ENCODE measurements at regions not wholly inside any gene's neighbourhood (a gene's known extent, or its start where the extent isn't known, plus 50 kb on each side); places are given as distances from the start of the nearest gene placed in this dataset.
A peak's percentile ranks its signal among the peaks of the same experiment; 100 is the strongest.

- no peak overlapping the region for H3K27ac Mint-ChIP-seq
- no peaks in the 10 kb centered on the region for H3K9me3 Mint-ChIP-seq
- H2AFZ ChIP-seq = peak overlapping the region; percentile 25; the same call in 1 of the 2 replicates
Observed at GRCh38 chr3:106197532-106198194, 328.9 kb upstream of the CBLB start.

More at GRCh38 chr3:106197532-106198194, 328.9 kb upstream of the CBLB start:
- no peak overlapping the region for H3K27ac ChIP-seq (ENCODE audit: low read depth)
- H3K79me2 ChIP-seq (replicated peaks; ENCODE audit: insufficient read depth) = no peaks in the 10 kb centered on the region
- H3K9me2 ChIP-seq (ENCODE audit: insufficient read depth) = no peaks in the 10 kb centered on the region
- H4K20me1 ChIP-seq (replicated peaks; ENCODE audit: insufficient read depth) = no peaks in the 10 kb centered on the region
- H3K27me3 Mint-ChIP-seq (ENCODE audit: insufficient read depth, low read depth, poor library complexity) = no peaks in the 10 kb centered on the region
- H3F3A ChIP-seq (replicated peaks; ENCODE audit: low read depth) = no peaks in the 10 kb centered on the region
- no peaks in the 10 kb centered on the region for H3K4me1 ChIP-seq (ENCODE audit: insufficient read depth)
- no peak overlapping the region for H3K4me3 ChIP-seq
- H3K36me3 Mint-ChIP-seq (ENCODE audit: low read depth) = no peaks in the 10 kb centered on the region
- ATAC-seq (no peak), DNase-seq (ENCODE audit: low spot score) (no peak)
- no peaks in the 10 kb centered on the region for H3K4me1 Mint-ChIP-seq
- TF ChIP-seq NANOG (IDR thresholded peaks at IDR 0.05; ENCODE audit: borderline replicate concordance) (no peak), CTCF (conservative IDR thresholded peaks at IDR 0.05; ENCODE audit: low read depth in 2 of 2) (no peak), EZH2 (IDR thresholded peaks at IDR 0.05; ENCODE audit: low read depth, unreplicated experiment) (no peak), POLR2AphosphoS5 (IDR thresholded peaks at IDR 0.05; ENCODE audit: low read depth) (no peak), ZNF331 (CRISPR knock-in tag; IDR thresholded peaks at IDR 0.05; ENCODE audit: low read depth) (no peak), ZNF114 (CRISPR knock-in tag; IDR thresholded peaks at IDR 0.05) (no peak), EZH2phosphoT487 (IDR thresholded peaks at IDR 0.05; ENCODE audit: unreplicated experiment) (no peak), CREB1 (CRISPR knock-in tag; IDR thresholded peaks at IDR 0.05; ENCODE audit: low read depth) (no peak), STAT1 (IDR thresholded peaks at IDR 0.05; ENCODE audit: unreplicated experiment) (no peak), REST (IDR thresholded peaks at IDR 0.05; ENCODE audit: unreplicated experiment) (no peak), JUNB (IDR thresholded peaks at IDR 0.05; ENCODE audit: unreplicated experiment) (no peak)
- TF ChIP-seq, protein P1, sequence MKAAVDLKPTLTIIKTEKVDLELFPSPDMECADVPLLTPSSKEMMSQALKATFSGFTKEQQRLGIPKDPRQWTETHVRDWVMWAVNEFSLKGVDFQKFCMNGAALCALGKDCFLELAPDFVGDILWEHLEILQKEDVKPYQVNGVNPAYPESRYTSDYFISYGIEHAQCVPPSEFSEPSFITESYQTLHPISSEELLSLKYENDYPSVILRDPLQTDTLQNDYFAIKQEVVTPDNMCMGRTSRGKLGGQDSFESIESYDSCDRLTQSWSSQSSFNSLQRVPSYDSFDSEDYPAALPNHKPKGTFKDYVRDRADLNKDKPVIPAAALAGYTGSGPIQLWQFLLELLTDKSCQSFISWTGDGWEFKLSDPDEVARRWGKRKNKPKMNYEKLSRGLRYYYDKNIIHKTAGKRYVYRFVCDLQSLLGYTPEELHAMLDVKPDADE (IDR thresholded peaks at IDR 0.05) = no peak
- TF ChIP-seq, protein P2, sequence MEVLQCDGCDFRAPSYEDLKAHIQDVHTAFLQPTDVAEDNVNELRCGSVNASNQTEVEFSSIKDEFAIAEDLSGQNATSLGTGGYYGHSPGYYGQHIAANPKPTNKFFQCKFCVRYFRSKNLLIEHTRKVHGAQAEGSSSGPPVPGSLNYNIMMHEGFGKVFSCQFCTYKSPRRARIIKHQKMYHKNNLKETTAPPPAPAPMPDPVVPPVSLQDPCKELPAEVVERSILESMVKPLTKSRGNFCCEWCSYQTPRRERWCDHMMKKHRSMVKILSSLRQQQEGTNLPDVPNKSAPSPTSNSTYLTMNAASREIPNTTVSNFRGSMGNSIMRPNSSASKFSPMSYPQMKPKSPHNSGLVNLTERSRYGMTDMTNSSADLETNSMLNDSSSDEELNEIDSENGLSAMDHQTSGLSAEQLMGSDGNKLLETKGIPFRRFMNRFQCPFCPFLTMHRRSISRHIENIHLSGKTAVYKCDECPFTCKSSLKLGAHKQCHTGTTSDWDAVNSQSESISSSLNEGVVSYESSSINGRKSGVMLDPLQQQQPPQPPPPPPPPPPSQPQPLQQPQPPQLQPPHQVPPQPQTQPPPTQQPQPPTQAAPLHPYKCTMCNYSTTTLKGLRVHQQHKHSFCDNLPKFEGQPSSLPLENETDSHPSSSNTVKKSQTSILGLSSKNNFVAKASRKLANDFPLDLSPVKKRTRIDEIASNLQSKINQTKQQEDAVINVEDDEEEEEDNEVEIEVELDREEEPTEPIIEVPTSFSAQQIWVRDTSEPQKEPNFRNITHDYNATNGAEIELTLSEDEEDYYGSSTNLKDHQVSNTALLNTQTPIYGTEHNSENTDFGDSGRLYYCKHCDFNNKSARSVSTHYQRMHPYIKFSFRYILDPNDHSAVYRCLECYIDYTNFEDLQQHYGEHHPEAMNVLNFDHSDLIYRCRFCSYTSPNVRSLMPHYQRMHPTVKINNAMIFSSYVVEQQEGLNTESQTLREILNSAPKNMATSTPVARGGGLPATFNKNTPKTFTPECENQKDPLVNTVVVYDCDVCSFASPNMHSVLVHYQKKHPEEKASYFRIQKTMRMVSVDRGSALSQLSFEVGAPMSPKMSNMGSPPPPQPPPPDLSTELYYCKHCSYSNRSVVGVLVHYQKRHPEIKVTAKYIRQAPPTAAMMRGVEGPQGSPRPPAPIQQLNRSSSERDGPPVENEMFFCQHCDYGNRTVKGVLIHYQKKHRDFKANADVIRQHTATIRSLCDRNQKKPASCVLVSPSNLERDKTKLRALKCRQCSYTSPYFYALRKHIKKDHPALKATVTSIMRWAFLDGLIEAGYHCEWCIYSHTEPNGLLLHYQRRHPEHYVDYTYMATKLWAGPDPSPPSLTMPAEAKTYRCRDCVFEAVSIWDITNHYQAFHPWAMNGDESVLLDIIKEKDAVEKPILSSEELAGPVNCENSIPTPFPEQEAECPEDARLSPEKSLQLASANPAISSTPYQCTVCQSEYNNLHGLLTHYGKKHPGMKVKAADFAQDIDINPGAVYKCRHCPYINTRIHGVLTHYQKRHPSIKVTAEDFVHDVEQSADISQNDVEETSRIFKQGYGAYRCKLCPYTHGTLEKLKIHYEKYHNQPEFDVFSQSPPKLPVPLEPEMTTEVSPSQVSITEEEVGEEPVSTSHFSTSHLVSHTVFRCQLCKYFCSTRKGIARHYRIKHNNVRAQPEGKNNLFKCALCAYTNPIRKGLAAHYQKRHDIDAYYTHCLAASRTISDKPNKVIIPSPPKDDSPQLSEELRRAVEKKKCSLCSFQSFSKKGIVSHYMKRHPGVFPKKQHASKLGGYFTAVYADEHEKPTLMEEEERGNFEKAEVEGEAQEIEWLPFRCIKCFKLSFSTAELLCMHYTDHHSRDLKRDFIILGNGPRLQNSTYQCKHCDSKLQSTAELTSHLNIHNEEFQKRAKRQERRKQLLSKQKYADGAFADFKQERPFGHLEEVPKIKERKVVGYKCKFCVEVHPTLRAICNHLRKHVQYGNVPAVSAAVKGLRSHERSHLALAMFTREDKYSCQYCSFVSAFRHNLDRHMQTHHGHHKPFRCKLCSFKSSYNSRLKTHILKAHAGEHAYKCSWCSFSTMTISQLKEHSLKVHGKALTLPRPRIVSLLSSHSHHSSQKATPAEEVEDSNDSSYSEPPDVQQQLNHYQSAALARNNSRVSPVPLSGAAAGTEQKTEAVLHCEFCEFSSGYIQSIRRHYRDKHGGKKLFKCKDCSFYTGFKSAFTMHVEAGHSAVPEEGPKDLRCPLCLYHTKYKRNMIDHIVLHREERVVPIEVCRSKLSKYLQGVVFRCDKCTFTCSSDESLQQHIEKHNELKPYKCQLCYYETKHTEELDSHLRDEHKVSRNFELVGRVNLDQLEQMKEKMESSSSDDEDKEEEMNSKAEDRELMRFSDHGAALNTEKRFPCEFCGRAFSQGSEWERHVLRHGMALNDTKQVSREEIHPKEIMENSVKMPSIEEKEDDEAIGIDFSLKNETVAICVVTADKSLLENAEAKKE (CRISPR knock-in tag; IDR thresholded peaks at IDR 0.05) = no peak
- no peaks in the 10 kb centered on the region for H3K27me3 ChIP-seq (ENCODE audit: insufficient read depth)
- H3K4me3 Mint-ChIP-seq = no peak overlapping the region
- H3K36me3 ChIP-seq (ENCODE audit: insufficient read depth) = no peaks in the 10 kb centered on the region
- H3K4me2 ChIP-seq = no peak overlapping the region

All from GM23338 (cell line).